ENCODE measurements at regions not wholly inside any gene's neighbourhood (a gene's known extent, or its start where the extent isn't known, plus 50 kb on each side); places are given as distances from the start of the nearest gene placed in this dataset.

GRCh38 chr18:34959211-34959829 lies 81.9 kb upstream of the MAPRE2 start:
- Histone ChIP-seq H3K4me1 (no peaks in the 10 kb centered on the region), H3K4me3 (no peak overlapping the region), H3K27ac (no peak overlapping the region), H3K27me3 (no peaks in the 10 kb centered on the region), H3K36me3 (no peaks in the 10 kb centered on the region), H3K9me3 (no peaks in the 10 kb centered on the region)
- intact Hi-C loops (cut with DNase I), result no loop called here
- DNase-seq (no peak), ATAC-seq (no peak)
- no peak for TF ChIP-seq CTCF (IDR thresholded peaks at IDR 0.05)

- no peaks in the 10 kb centered on the region for H3K36me3 ChIP-seq
- H3K27me3 ChIP-seq, result no peaks in the 10 kb centered on the region
- H3K4me1 ChIP-seq, result no peaks in the 10 kb centered on the region
- DNase-seq, result no peak
- no peaks in the 10 kb centered on the region for H3K9me3 ChIP-seq
- ATAC-seq, result no peak
- no peak for TF ChIP-seq CTCF (IDR thresholded peaks at IDR 0.05)
- H3K4me3 ChIP-seq, result no peak overlapping the region
- intact Hi-C loops (cut with DNase I), result no loop called here
- H3K27ac ChIP-seq, result no peak overlapping the region
Measured at GRCh38 chr18:34959989-34960388, 81.2 kb upstream of the MAPRE2 start.

GRCh38 chr18:34965108-34965507 lies 76.1 kb upstream of the MAPRE2 start:
- Histone ChIP-seq H3K36me3 (no peaks in the 10 kb centered on the region), H3K4me1 (no peaks in the 10 kb centered on the region), H3K9me3 (no peaks in the 10 kb centered on the region), H3K4me3 (no peak overlapping the region), H3K27ac (no peak overlapping the region), H3K27me3 (no peaks in the 10 kb centered on the region)
- intact Hi-C loops (cut with DNase I), result no loop called here
- DNase-seq (no peak), ATAC-seq (no peak)
- TF ChIP-seq CTCF (IDR thresholded peaks at IDR 0.05), result no peak

- TF ChIP-seq CTCF (IDR thresholded peaks at IDR 0.05), result no peak
- no peaks in the 10 kb centered on the region for H3K36me3 ChIP-seq
- no peak for ATAC-seq
- no peaks in the 10 kb centered on the region for H3K27me3 ChIP-seq
- no peaks in the 10 kb centered on the region for H3K4me1 ChIP-seq
- DNase-seq, result no peak
- no peak overlapping the region for H3K4me3 ChIP-seq
- intact Hi-C loops (cut with DNase I), result no loop called here
- H3K9me3 ChIP-seq, result no peaks in the 10 kb centered on the region
- H3K27ac ChIP-seq, result no peak overlapping the region
Measured at GRCh38 chr18:34965566-34965965, 75.6 kb upstream of the MAPRE2 start.

- Histone ChIP-seq H3K27ac (no peak overlapping the region), H3K36me3 (no peaks in the 10 kb centered on the region), H3K27me3 (peaks cover 0 to 17% of the 10 kb centered on the region in 2 donors), H3K4me1 (no peaks in the 10 kb centered on the region), H3K4me3 (no peak overlapping the region), H3K9me3 (no peaks in the 10 kb centered on the region)
- DNase-seq (no peak), ATAC-seq (no peak)
- no peak for TF ChIP-seq CTCF (IDR thresholded peaks at IDR 0.05)
- intact Hi-C loops (cut with DNase I), result no loop called here
Measured at GRCh38 chr18:34970106-34970505, 71.1 kb upstream of the MAPRE2 start.
